ENCODE measurements at regions not wholly inside any gene's neighbourhood (a gene's known extent, or its start where the extent isn't known, plus 50 kb on each side); places are given as distances from the start of the nearest gene placed in this dataset.

DNA sequence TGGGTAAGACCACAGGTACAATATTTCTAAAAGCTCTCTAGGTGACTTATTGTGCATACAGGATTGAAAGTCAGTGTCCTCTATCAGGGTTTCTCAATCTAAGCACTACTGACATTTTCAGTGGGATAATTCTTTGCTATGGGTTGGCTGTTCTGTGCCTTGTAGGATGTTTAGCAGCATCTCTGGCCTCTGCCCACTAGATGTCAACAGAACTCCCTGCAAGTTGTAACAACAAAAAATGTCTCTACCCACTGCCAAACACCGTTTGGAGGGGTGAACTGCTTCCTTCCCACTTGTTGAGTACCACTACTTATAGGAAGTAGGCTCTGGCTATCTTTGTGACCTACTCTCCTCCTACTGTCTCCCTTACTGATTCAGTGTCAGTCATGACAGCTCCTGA is 90.1 kb upstream of the ZRANB2 start:
- no peak for DNase-seq

- no peak for DNase-seq
Observed at GRCh38 chr1:71167505-71167904, 86.7 kb upstream of the ZRANB2 start.

DNA sequence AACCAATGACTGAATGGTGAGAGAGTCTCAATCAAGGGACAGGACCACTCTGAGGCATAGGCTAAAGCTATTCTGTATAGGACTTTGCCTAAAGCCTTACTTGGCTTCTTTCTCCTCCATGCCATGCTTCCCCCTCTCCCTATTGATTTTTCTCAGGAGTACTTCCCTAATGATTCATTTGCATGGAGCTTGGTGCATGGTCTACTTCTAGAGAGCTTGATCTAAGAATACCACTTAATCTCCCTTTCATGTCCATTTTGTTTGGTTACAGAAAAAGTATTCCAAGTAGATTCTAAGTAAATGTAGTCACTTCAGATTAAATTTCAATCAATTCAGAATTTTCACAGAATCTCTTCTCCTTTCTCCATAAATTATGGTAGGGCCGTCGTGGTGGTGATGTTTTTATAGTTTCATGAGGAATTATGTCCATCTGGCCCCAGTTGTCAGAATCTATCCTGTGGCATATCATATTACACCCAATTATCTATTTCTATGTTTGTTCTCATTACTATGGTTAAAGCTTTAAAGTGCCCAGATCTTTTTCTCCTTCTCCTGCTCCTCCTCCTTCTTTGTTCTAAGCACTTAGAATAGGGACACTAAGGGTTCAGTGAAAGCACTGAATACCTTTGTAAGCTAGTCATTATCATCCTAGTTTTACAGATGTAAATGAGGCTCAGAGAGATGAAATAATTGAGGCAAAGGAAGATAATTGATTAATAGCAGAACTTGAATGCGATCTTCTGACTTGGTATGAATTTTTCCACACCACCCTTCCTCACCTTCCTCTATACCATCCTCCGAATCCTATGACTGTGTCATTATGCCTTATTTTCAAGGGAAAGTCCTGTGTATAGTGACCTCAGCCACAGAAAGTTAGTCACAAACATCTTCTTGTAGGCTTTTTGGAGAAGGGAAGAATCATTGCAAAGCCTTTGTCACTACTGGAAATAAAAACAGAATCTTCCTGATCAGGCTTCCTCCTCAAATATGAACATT is 85.6 kb upstream of the ZRANB2 start:
- no peak for DNase-seq

GRCh38 chr1:71157715-71158114 is 76.9 kb upstream of the ZRANB2 start:
- DNase-seq: no peak

GRCh38 chr1:71157151-71157550 is 76.3 kb upstream of the ZRANB2 start:
- DNase-seq: no peak

DNA sequence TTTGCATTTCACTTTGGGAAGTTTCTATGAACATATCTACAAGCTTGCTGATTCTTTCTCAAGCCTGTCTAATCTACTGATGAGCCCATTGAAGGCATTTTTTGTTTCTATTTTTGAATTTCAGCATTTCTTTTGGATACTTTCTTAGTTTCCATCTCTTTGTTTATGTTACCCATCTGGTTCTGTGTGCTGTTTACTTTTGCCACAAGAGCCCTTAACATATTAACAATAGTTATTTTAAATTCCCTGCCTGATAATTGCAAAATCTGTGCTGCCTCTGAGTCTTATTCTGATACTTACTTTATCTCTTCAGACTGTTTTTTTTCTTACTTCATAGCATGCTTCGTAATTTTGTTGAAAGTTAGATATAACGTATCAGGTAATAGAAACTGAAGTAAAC is 75.8 kb upstream of the ZRANB2 start:
- DNase-seq: no peak

- no peak for DNase-seq
Observed at GRCh38 chr1:71154429-71154828, 73.6 kb upstream of the ZRANB2 start.

DNA sequence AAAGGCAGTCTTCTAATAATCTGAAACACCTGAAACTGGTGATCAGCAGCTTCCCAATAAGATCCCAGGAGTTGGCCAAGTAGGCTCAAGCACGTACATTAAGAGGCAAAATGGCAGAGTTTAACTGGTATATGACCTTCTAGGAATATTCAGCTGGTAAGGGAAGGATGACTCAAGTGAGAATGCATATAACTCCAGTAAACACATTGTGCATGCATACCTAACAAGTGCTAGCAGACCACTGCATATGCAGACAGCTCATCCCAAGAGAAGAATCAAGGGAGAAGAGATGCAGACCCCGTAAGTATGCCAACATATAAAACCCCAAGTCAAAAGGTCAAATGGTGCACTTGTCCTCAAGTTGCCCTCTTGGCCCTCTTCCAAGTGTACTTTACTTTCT is 73.0 kb upstream of the ZRANB2 start:
- no peak for DNase-seq

GRCh38 chr1:71147637-71148360 is 67.0 kb upstream of the ZRANB2 start:
- DNase-seq: no peak

GRCh38 chr1:71135571-71135970 is 54.7 kb upstream of the ZRANB2 start:
- no peak for DNase-seq

All from MV-4-11 (cell line).